CD4-positive, alpha-beta T cell treated with Interleukin-1 beta for 1 hour (primary cell): ENCODE measurements at regions not wholly inside any gene's neighbourhood (a gene's known extent, or its start where the extent isn't known, plus 50 kb on each side); places are given as distances from the start of the nearest gene placed in this dataset.

ENCODE experiments used
- DNase-seq, 2 donors: peaks; one replicate each; pipeline ENCODE4 v3.0.0-alpha.2; 2020 to 2022

- DNase-seq, result no peak
Measured at GRCh38 chr22:44590291-44590690, 92.3 kb upstream of the RTL6 start.

- no peak for DNase-seq
Measured at GRCh38 chr22:44589831-44590230, 91.8 kb upstream of the RTL6 start.

- no peak for DNase-seq
Measured at GRCh38 chr22:44588348-44588747, 90.3 kb upstream of the RTL6 start.

GRCh38 chr22:44587737-44588310, 89.8 kb upstream of the RTL6 start:
- DNase-seq, result no peak

- no peak for DNase-seq
Measured at GRCh38 chr22:44586999-44587736, 89.1 kb upstream of the RTL6 start.

GRCh38 chr22:44586351-44586990, 88.4 kb upstream of the RTL6 start:
- no peak for DNase-seq

GRCh38 chr22:44585559-44586350, 87.7 kb upstream of the RTL6 start:
- DNase-seq, result no peak

GRCh38 chr22:44584256-44584902, 86.3 kb upstream of the RTL6 start:
- DNase-seq, result no peak

GRCh38 chr22:44583854-44584253, 85.8 kb upstream of the RTL6 start:
- no peak for DNase-seq

GRCh38 chr22:44583061-44583760, 85.2 kb upstream of the RTL6 start:
- no peak for DNase-seq

GRCh38 chr22:44582016-44582415, 84.0 kb upstream of the RTL6 start:
- DNase-seq, result no peak

GRCh38 chr22:44581096-44581435, 83.0 kb upstream of the RTL6 start:
- DNase-seq, result no peak

GRCh38 chr22:44580176-44581095, 82.4 kb upstream of the RTL6 start:
- DNase-seq, result no peak

- DNase-seq, result no peak
Measured at GRCh38 chr22:44578516-44579230, 80.6 kb upstream of the RTL6 start.

- DNase-seq, result no peak
Measured at GRCh38 chr22:44578110-44578457, 80.1 kb upstream of the RTL6 start.

- no peak for DNase-seq
Measured at GRCh38 chr22:44577391-44578109, 79.5 kb upstream of the RTL6 start.

- DNase-seq, result no peak
Measured at GRCh38 chr22:44576311-44577260, 78.6 kb upstream of the RTL6 start.

- DNase-seq, result no peak
Measured at GRCh38 chr22:44575381-44576268, 77.6 kb upstream of the RTL6 start.
